Glutamatergic neuron (in vitro differentiated cells): ENCODE measurements at regions not wholly inside any gene's neighbourhood (a gene's known extent, or its start where the extent isn't known, plus 50 kb on each side); places are given as distances from the start of the nearest gene placed in this dataset.
A peak's percentile ranks its signal among the peaks of the same experiment; 100 is the strongest.

ENCODE experiments used
- DNase-seq: peaks from one replicate; pipeline ENCODE4 v3.0.0; 2022
- H3K27ac Mint-ChIP-seq: one replicate; pipeline ENCODE4 v1.8.0; 2020; ENCODE audit warnings: mild to moderate bottlenecking, mixed read lengths, inconsistent platforms; ENCODE audit not compliant: unreplicated experiment
- H3K27me3 Mint-ChIP-seq: one replicate; pipeline ENCODE4 v1.8.0; 2020; ENCODE audit warnings: mild to moderate bottlenecking, moderate library complexity, mixed read lengths, inconsistent platforms; ENCODE audit not compliant: unreplicated experiment
- H3K36me3 Mint-ChIP-seq: one replicate; pipeline ENCODE4 v1.8.0; 2020; ENCODE audit warnings: mild to moderate bottlenecking, mixed read lengths, inconsistent platforms; ENCODE audit not compliant: unreplicated experiment
- H3K4me1 Mint-ChIP-seq: one replicate; pipeline ENCODE4 v1.8.0; 2020; ENCODE audit warnings: mild to moderate bottlenecking, low read depth, mixed read lengths, inconsistent platforms; ENCODE audit not compliant: unreplicated experiment
- H3K4me3 Mint-ChIP-seq: one replicate; pipeline ENCODE4 v1.8.0; 2020; ENCODE audit warnings: mild to moderate bottlenecking, mixed read lengths, inconsistent platforms; ENCODE audit not compliant: unreplicated experiment
- H3K9me3 Mint-ChIP-seq: one replicate; pipeline ENCODE4 v1.8.0; 2020; ENCODE audit warnings: mild to moderate bottlenecking, moderate library complexity, mixed read lengths, inconsistent platforms; ENCODE audit not compliant: unreplicated experiment
- TF ChIP-seq, protein P1 (sequence below): fragments of 200-600 bp; sonication (generic); IDR thresholded peaks from one replicate; pipeline ENCODE4 v1.5.0; 2021; ENCODE audit not compliant: partially characterized antibody, unreplicated experiment

DNA sequence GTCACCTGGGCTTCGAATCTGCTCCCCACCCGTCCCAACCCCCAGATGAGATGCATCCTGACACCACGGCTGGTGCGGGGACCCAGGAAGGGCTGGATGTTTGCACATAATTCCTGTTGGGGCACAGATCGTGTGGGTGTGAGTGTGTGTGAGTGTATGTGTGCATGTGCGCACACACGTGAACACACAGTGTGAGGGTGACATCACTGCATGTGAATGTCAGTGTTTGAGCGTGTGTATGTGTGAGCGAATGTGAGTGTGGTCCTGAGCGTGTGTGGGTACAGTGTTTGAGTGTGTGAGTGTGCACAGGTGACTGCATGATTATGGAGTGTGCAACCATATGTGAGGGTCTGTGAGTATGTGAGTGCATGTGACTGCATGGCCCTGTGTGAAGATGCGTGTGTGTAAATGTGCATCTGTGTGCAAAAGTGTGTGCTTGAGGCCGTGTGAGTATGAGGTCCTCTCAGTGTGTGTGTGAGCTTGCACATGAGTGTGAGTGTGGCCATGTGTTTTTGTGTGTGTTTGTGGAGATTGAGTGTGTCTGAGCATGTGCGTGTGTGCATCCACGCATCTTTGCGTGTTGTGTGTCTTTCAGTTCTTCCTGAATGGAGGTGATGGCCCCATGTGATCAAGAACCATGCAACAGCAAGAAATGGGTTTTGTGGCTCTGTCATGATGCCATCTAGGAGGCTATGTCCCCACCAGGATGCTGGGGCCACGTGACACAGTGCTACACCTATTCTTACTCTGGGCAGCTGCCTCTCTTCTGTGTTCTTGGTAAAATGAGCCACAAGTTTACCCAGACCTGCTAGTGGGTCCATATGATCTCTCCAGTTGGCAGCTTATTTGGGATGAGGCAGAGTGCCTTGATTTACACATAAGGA, 70.5 kb upstream of the GCSH start:
- Mint-ChIP-seq H3K4me3 (peak overlapping the region; percentile 4), H3K4me1 (peaks cover 11% of the 10 kb centered on the region), H3K27ac (peak overlapping the region; percentile 60), H3K9me3 (peaks cover 13% of the 10 kb centered on the region), H3K36me3 (no peaks in the 10 kb centered on the region), H3K27me3 (peaks cover 10% of the 10 kb centered on the region)
- no peak for DNase-seq
- TF ChIP-seq, protein P1, sequence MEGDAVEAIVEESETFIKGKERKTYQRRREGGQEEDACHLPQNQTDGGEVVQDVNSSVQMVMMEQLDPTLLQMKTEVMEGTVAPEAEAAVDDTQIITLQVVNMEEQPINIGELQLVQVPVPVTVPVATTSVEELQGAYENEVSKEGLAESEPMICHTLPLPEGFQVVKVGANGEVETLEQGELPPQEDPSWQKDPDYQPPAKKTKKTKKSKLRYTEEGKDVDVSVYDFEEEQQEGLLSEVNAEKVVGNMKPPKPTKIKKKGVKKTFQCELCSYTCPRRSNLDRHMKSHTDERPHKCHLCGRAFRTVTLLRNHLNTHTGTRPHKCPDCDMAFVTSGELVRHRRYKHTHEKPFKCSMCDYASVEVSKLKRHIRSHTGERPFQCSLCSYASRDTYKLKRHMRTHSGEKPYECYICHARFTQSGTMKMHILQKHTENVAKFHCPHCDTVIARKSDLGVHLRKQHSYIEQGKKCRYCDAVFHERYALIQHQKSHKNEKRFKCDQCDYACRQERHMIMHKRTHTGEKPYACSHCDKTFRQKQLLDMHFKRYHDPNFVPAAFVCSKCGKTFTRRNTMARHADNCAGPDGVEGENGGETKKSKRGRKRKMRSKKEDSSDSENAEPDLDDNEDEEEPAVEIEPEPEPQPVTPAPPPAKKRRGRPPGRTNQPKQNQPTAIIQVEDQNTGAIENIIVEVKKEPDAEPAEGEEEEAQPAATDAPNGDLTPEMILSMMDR, result no peak

DNA sequence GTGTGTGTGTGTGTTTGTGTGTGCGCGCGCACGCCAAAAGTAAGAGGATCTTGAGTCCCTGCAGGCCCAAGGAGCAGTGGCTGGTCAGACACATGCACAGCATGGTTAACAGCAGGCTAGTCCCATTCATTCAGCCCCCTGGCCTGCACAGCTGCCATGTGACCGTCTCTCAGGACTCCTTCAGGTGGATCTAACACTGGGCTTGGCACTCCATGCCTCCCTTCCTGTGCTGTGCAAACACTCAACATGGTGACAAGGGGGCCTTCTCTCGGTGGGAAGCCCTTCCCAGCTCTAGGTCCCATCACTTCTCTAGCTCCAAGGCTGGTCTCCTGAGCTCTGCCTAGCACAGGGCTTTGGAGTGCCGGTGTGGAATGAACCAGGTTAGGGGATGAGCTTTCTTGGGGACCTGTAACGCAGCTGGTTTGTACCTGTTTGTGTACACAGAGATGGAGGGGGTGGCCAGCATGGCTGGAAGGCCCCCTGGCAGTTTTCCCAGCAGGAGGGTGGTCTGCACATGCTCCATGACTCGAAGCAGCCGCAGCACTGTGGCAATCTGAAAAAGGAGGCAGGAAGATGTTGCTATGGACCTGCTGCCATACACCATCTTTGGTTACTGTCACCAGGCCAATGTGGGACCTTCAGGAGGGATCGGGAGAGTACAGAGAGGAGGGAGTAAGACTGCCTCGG, 69.4 kb upstream of the GCSH start:
- H3K27ac Mint-ChIP-seq, result peak overlapping the region; percentile 60
- H3K4me1 Mint-ChIP-seq, result peaks cover 11% of the 10 kb centered on the region
- H3K9me3 Mint-ChIP-seq, result peaks cover 13% of the 10 kb centered on the region
- no peaks in the 10 kb centered on the region for H3K36me3 Mint-ChIP-seq
- TF ChIP-seq, protein P1, result no peak
- no peak overlapping the region for H3K4me3 Mint-ChIP-seq
- DNase-seq, result no peak
- H3K27me3 Mint-ChIP-seq, result peaks cover 10% of the 10 kb centered on the region

DNA sequence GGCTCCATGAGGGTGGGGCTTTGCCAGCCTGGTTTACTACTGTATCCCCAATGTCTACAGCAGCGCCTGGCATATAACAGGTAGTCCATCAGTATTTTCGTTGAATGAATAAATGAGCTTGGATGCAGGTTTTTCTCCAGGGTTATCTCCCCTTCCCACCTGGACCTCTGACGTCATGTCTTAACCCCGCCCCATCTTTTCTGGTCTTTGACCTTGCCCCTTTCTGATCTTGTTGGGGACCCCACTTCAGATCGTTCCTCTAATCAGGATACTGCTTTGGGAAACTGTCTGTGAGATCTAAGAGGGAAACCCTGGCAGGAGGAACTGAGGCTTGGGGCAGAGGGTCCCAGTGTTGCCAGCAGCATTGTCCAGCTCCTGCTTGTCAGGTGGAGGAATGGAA, 68.8 kb upstream of the GCSH start:
- H3K27me3 Mint-ChIP-seq, result peaks cover 8% of the 10 kb centered on the region
- H3K36me3 Mint-ChIP-seq, result no peaks in the 10 kb centered on the region
- H3K27ac Mint-ChIP-seq, result no peak overlapping the region
- peaks cover 13% of the 10 kb centered on the region for H3K9me3 Mint-ChIP-seq
- DNase-seq, result no peak
- TF ChIP-seq, protein P1, result no peak
- no peak overlapping the region for H3K4me3 Mint-ChIP-seq
- H3K4me1 Mint-ChIP-seq, result peaks cover 11% of the 10 kb centered on the region

DNA sequence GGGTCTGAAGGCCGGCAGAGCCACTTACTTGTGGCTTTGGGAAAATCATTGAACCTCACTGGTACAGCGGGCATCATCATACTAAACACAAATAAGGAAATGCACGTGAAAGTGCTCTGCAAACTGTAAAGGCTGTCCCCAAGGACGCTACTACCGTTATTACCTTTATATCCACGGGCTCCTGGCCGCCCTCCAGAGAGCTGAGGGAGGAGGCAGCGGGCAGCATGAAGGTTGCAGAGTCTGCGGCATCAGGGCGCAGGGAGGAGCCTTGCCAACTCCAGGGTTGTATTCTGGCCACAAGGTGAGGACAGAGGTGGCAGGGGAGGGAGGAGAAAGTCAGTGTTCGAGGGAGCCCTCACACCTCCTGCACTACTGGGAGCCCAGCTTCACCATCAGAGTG, 68.3 kb upstream of the GCSH start:
- Mint-ChIP-seq H3K9me3 (peaks cover 13% of the 10 kb centered on the region), H3K36me3 (no peaks in the 10 kb centered on the region), H3K4me1 (peaks cover 11% of the 10 kb centered on the region), H3K27me3 (peaks cover 8% of the 10 kb centered on the region), H3K27ac (no peak overlapping the region), H3K4me3 (peak overlapping the region; percentile 25)
- TF ChIP-seq, protein P1, result no peak
- DNase-seq, result no peak

DNA sequence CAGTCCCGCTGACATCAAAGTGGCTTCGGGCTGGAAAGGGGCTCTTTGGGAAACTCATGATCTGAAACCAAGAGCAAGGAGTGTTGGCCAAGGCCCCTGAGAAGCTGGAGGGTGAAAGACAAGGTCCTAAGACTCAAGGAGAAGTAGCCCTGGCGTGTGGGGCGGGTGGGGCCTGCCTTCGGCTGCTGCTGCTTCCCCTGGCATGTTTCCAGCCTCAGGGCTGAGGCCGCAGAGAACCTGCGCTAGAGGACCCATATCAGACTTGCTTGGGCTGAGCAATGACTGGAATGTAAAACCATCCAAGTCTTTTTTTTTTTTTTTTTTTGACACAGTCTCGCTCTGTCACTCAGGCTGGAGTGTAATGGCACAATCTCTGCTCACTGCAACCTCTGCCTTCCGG, 67.5 kb upstream of the GCSH start:
- H3K4me1 Mint-ChIP-seq, result peaks cover 11% of the 10 kb centered on the region
- H3K4me3 Mint-ChIP-seq, result no peak overlapping the region
- no peak overlapping the region for H3K27ac Mint-ChIP-seq
- H3K9me3 Mint-ChIP-seq, result peaks cover 15% of the 10 kb centered on the region
- H3K27me3 Mint-ChIP-seq, result peaks cover 8% of the 10 kb centered on the region
- TF ChIP-seq, protein P1, result no peak
- no peaks in the 10 kb centered on the region for H3K36me3 Mint-ChIP-seq
- DNase-seq, result no peak
